Ishikawa (cell line): ENCODE measurements at regions not wholly inside any gene's neighbourhood (a gene's known extent, or its start where the extent isn't known, plus 50 kb on each side); places are given as distances from the start of the nearest gene placed in this dataset.

ENCODE experiments used
- CEBPB ChIP-seq: IDR thresholded peaks from 2 replicates; pipeline ENCODE4 v1.6.1; 2012
- CREB1 ChIP-seq: IDR thresholded peaks from 2 replicates; pipeline ENCODE4 v1.6.1; 2012; ENCODE audit warnings: low read depth
- EGR1 ChIP-seq: IDR thresholded peaks from 2 replicates; pipeline ENCODE4 v1.6.1; 2012
- EP300 ChIP-seq: IDR thresholded peaks from 2 replicates; pipeline ENCODE4 v1.6.1; 2012; ENCODE audit warnings: borderline replicate concordance
- FOXM1 ChIP-seq: IDR thresholded peaks from 2 replicates; pipeline ENCODE4 v1.6.1; 2012; ENCODE audit warnings: low read depth, borderline replicate concordance
- MAX ChIP-seq: IDR thresholded peaks from 2 replicates; pipeline ENCODE4 v1.6.1; 2012
- NFIC ChIP-seq: IDR thresholded peaks from 2 replicates; pipeline ENCODE4 v1.6.1; 2012
- RAD21 ChIP-seq: IDR thresholded peaks from 2 replicates; pipeline ENCODE4 v1.6.1; 2012; ENCODE audit warnings: low read depth
- REST ChIP-seq: IDR thresholded peaks from 2 replicates; pipeline ENCODE4 v1.6.1; 2012; ENCODE audit warnings: low read depth, mild to moderate bottlenecking
- TAF1 ChIP-seq: IDR thresholded peaks from 2 replicates; pipeline ENCODE4 v1.6.1; 2012; ENCODE audit warnings: low read depth, mild to moderate bottlenecking
- TCF12 ChIP-seq: IDR thresholded peaks from 2 replicates; pipeline ENCODE4 v1.6.1; 2012; ENCODE audit warnings: low read depth
- TEAD4 ChIP-seq: IDR thresholded peaks from 2 replicates; pipeline ENCODE4 v1.6.1; 2012
- USF1 ChIP-seq: IDR thresholded peaks from 2 replicates; pipeline ENCODE4 v1.6.1; 2012
- YY1 ChIP-seq: IDR thresholded peaks from 2 replicates; pipeline ENCODE4 v1.6.1; 2012; ENCODE audit warnings: low read depth
- ZBTB7A ChIP-seq: IDR thresholded peaks from 2 replicates; pipeline ENCODE4 v1.6.1; 2012; ENCODE audit warnings: low read depth

GRCh38 chr4:62531731-62532130 lies 1331.6 kb downstream of the ADGRL3 start:
- TF ChIP-seq TAF1 (no peak), TEAD4 (no peak), CREB1 (no peak), FOXM1 (no peak), ZBTB7A (no peak), YY1 (no peak), REST (no peak), EGR1 (no peak), EP300 (no peak), CEBPB (no peak), NFIC (no peak), TCF12 (no peak), RAD21 (no peak)

- no peak for TF ChIP-seq EP300
Measured at GRCh38 chr4:62531264-62531663, 1331.1 kb downstream of the ADGRL3 start.

GRCh38 chr4:62528874-62529273 lies 1328.7 kb downstream of the ADGRL3 start:
- TF ChIP-seq REST, result no peak
- TF ChIP-seq CREB1, result no peak
- TF ChIP-seq TEAD4, result no peak
- no peak for TF ChIP-seq TAF1
- TF ChIP-seq NFIC, result no peak
- TF ChIP-seq USF1, result no peak
- TF ChIP-seq TCF12, result no peak
- no peak for TF ChIP-seq MAX
- no peak for TF ChIP-seq FOXM1
- no peak for TF ChIP-seq CEBPB
- TF ChIP-seq ZBTB7A, result no peak

- TF ChIP-seq EGR1 (no peak), YY1 (no peak), CEBPB (no peak), FOXM1 (no peak), EP300 (no peak), TCF12 (no peak), TEAD4 (no peak), REST (no peak), USF1 (no peak), NFIC (no peak), CREB1 (no peak), ZBTB7A (no peak), MAX (no peak), TAF1 (no peak), RAD21 (no peak)
Measured at GRCh38 chr4:62526671-62527070, 1326.5 kb downstream of the ADGRL3 start.

- TF ChIP-seq TCF12, result no peak
- no peak for TF ChIP-seq ZBTB7A
- no peak for TF ChIP-seq REST
- TF ChIP-seq EGR1, result no peak
- no peak for TF ChIP-seq TAF1
Measured at GRCh38 chr4:62523256-62523655, 1323.1 kb downstream of the ADGRL3 start.
